NB4 (cell line): ENCODE measurements at regions not wholly inside any gene's neighbourhood (a gene's known extent, or its start where the extent isn't known, plus 50 kb on each side); places are given as distances from the start of the nearest gene placed in this dataset.

Source experiments
- MYC ChIP-seq: IDR thresholded peaks from 2 replicates; pipeline ENCODE4 v1.6.1; 2011; ENCODE audit warnings: low read depth, low read length
- POLR2A ChIP-seq: IDR thresholded peaks from 2 replicates; pipeline ENCODE4 v1.6.1; 2011; ENCODE audit warnings: mild to moderate bottlenecking; ENCODE audit not compliant: insufficient read length; ENCODE audit errors: extremely low read depth
- TF ChIP-seq, protein P1 (sequence below): IDR thresholded peaks from one replicate; pipeline ENCODE4 v1.5.1; 2012; ENCODE audit warnings: low read depth, low read length
- TF ChIP-seq, protein P2 (sequence below): IDR thresholded peaks from 2 replicates; pipeline ENCODE4 v1.6.1; 2011; ENCODE audit warnings: low read depth, low read length

DNA sequence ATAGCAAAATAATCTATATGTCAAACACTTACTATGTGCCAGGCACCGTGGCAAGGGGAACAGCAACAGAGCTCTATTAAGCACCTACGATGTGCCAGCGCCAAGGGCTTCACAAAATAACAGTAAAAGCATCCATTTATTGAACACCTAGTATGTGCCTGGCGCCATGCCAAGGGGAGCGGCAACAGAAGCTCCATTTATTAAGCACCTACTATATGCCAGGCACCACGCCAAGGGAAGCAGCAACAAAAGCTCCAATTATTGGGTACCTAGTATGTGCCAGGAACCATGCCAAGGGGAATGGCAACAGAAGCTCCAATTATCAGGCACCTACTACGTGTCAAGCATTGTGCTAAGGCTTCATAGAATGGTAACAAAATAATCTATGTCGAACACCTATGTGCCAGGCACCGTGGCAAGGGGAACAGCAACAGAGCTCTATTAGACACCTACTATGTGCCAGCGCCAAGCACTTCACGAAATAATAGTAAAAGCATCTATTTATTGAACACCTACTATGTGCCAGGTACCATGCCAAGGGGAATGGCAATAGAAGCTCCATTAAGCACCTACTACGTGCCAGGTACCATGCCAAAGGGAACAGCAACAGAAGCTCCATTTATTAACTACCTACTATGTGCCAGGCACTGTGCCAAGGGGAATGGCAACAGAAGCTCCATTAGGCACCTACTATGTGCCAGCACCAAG, 107.7 kb downstream of the PTPRS start:
- TF ChIP-seq, protein P1, sequence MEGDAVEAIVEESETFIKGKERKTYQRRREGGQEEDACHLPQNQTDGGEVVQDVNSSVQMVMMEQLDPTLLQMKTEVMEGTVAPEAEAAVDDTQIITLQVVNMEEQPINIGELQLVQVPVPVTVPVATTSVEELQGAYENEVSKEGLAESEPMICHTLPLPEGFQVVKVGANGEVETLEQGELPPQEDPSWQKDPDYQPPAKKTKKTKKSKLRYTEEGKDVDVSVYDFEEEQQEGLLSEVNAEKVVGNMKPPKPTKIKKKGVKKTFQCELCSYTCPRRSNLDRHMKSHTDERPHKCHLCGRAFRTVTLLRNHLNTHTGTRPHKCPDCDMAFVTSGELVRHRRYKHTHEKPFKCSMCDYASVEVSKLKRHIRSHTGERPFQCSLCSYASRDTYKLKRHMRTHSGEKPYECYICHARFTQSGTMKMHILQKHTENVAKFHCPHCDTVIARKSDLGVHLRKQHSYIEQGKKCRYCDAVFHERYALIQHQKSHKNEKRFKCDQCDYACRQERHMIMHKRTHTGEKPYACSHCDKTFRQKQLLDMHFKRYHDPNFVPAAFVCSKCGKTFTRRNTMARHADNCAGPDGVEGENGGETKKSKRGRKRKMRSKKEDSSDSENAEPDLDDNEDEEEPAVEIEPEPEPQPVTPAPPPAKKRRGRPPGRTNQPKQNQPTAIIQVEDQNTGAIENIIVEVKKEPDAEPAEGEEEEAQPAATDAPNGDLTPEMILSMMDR: no peak
- TF ChIP-seq, protein P2, sequence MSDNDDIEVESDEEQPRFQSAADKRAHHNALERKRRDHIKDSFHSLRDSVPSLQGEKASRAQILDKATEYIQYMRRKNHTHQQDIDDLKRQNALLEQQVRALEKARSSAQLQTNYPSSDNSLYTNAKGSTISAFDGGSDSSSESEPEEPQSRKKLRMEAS: no peak
- TF ChIP-seq POLR2A (no peak), MYC (no peak)
